Lower lobe of right lung (tissue), 2 donors: ENCODE measurements at regions not wholly inside any gene's neighbourhood (a gene's known extent, or its start where the extent isn't known, plus 50 kb on each side); places are given as distances from the start of the nearest gene placed in this dataset.
A peak's percentile ranks its signal among the peaks of the same experiment; 100 is the strongest.
"Not testable (repeated sequence)": the region's sequence is repeated elsewhere in the genome, so short reads cannot be mapped to it uniquely, and the experiment has no call there.

Source experiments
- ATAC-seq, 2 donors: fragments of 200-7000 bp; cut with Tn5 transposase; one replicate each; pipeline ENCODE4 v1.9.1; 2020 to 2022; ENCODE audit warnings: mild to moderate bottlenecking in 2 of 2, moderate library complexity in 2 of 2
- DNase-seq: peaks from one replicate; pipeline ENCODE4 v3.0.0-alpha.2; 2020
- H3K27ac ChIP-seq: fragments of 200-600 bp; one replicate; pipeline ENCODE4 v1.8.0; 2022
- H3K27me3 ChIP-seq: fragments of 200-600 bp; one replicate; pipeline ENCODE4 v1.8.0; 2022; ENCODE audit warnings: low read depth
- H3K36me3 ChIP-seq: fragments of 200-600 bp; one replicate; pipeline ENCODE4 v1.8.0; 2022; ENCODE audit warnings: mild to moderate bottlenecking
- H3K4me1 ChIP-seq: fragments of 200-600 bp; one replicate; pipeline ENCODE4 v1.8.0; 2022
- H3K4me3 ChIP-seq: fragments of 200-600 bp; one replicate; pipeline ENCODE4 v1.8.0; 2022; ENCODE audit warnings: mild to moderate bottlenecking
- H3K9me3 ChIP-seq: fragments of 200-600 bp; one replicate; pipeline ENCODE4 v1.8.0; 2022
- intact Hi-C: fragments of 100-400 bp; cut with DNase I; formaldehyde crosslinking; loops from one replicate; pipeline ENCODE4 v1.11.0; 2022
- TF ChIP-seq, protein P1 (sequence below): fragments of 200-600 bp; IDR thresholded peaks from one replicate; pipeline ENCODE4 v1.8.0; 2022; ENCODE audit warnings: antibody characterized with exemption, mild to moderate bottlenecking
- donor health status: DM: no; HTN: yes; CAD: no; lungs with severe emphysema.

DNA sequence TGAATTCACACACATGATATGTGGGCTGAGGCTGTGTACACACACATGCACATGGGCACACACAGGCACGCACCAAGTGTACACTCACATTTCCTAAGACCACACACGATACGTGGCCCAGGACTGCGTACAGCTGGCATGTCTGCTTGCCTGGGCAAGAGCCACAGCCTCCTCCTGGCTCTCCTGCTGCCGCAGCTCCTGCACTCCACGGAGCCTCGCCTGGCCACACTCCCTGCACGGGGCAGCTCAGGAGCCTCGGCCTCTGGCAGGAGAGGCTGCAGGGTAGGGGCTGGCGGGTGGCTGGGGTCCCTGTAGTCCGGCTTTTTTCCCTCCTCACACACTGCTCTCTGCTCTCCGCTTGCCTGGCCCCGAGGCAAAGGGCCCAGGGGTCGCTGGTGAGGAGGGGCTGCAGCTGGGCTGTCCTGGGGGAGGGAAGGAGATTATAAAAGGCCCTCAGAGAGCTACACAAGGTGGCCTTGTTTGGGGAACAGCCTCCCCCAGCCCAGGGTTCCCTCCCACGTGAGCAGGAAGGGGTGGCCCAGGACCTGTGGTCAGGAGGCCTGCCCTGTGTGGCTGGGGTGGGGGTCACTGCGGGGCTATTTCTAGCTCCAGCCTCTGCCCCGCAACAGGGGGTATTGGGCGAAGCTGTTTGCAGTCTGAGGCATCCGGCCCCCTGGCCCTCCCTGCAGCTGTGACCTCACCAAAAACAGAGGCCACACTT is 89.0 kb upstream of the SFSWAP start:
- no peaks in the 10 kb centered on the region for H3K36me3 ChIP-seq
- H3K27me3 ChIP-seq: peaks cover 21% of the 10 kb centered on the region
- peaks cover 5% of the 10 kb centered on the region for H3K4me1 ChIP-seq
- intact Hi-C loops: no loop called here
- no peak overlapping the region for H3K27ac ChIP-seq
- ATAC-seq: no peak
- H3K9me3 ChIP-seq: no peaks in the 10 kb centered on the region
- TF ChIP-seq, protein P1, sequence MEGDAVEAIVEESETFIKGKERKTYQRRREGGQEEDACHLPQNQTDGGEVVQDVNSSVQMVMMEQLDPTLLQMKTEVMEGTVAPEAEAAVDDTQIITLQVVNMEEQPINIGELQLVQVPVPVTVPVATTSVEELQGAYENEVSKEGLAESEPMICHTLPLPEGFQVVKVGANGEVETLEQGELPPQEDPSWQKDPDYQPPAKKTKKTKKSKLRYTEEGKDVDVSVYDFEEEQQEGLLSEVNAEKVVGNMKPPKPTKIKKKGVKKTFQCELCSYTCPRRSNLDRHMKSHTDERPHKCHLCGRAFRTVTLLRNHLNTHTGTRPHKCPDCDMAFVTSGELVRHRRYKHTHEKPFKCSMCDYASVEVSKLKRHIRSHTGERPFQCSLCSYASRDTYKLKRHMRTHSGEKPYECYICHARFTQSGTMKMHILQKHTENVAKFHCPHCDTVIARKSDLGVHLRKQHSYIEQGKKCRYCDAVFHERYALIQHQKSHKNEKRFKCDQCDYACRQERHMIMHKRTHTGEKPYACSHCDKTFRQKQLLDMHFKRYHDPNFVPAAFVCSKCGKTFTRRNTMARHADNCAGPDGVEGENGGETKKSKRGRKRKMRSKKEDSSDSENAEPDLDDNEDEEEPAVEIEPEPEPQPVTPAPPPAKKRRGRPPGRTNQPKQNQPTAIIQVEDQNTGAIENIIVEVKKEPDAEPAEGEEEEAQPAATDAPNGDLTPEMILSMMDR: no peak
- no peak for DNase-seq
- H3K4me3 ChIP-seq: no peak overlapping the region

DNA sequence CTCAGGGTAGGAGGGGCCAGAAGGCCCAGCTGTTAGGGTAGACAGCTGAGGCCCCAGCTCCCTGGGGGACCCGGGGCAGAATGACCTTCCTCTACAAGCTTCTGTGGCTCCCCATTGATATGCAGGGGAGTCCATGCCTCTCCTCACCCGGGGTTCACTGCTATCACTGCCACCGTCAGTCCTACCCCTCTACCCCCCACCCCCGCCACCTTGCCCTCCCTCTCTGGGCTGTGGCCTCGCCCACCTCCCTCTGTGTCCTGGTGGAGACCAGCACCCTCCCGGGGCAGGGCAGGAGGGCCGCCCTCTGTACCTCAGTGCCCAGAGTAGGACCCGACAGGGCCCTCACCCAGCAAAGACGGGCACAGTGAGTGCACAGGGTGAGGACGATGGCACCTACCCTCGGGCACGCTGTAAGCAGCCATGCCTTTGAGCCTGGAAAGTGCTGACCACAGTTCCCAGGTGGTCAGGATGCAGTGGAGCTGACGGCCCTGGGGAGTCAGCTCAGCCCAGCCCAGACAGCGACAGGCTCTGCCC is 88.4 kb upstream of the SFSWAP start:
- DNase-seq (no peak), ATAC-seq (no peak)
- Histone ChIP-seq H3K9me3 (no peaks in the 10 kb centered on the region), H3K27ac (no peak overlapping the region), H3K4me3 (no peak overlapping the region), H3K4me1 (peaks cover 5% of the 10 kb centered on the region), H3K27me3 (peaks cover 15% of the 10 kb centered on the region), H3K36me3 (no peaks in the 10 kb centered on the region)
- TF ChIP-seq, protein P1: no peak
- intact Hi-C loops: no loop called here

DNA sequence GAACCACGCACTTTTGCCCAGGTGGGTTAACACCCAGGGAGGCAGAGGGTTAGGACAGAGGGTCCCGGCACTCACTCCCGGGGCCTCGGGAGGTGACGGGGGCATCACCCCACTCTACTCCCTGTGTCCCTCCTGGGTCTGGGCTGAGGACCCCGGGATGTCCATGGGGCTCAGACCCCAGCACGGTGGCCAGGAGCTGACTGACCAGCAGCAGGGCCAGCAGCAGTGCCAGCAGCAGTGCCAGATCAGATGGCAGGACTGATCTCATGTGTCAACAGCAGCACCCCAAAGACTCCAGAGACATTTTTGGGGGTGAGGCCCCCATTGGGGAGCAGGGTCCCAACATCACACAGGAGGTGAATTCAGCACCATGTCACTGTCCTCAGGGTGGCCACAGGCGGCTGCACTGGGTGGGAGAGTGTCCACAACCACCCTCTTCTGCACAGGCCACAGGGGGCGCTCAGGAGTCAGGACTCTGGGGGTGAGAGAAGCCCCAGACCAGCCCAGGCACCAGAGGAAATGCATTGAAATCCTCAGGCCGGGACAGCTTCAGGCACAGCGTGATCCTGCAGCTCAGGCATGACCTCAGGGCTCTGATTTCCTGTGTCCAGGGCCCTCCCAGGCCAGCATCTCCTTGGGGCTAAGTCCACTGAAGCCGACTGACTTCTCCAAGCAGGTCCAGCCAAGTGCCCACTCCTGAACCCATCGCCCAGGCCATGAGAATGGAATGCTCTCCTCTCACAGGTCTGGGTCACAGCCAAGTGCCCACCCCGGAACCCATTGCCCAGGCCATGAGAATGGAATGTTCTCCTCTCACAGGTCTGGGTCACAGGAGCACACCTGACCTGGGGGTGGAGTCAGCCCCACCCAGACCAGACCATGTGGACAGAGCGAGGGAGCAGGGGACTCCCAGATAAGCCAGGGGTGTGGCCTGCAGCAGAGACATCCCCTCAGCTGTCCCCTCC is 87.2 kb upstream of the SFSWAP start:
- DNase-seq, H3K36me3 ChIP-seq, H3K9me3 ChIP-seq, intact Hi-C loops, H3K4me1 ChIP-seq, H3K4me3 ChIP-seq, H3K27ac ChIP-seq: not testable (repeated sequence)
- peak; percentile 34 to 42 for ATAC-seq
- peaks cover 23% of the 10 kb centered on the region for H3K27me3 ChIP-seq

DNA sequence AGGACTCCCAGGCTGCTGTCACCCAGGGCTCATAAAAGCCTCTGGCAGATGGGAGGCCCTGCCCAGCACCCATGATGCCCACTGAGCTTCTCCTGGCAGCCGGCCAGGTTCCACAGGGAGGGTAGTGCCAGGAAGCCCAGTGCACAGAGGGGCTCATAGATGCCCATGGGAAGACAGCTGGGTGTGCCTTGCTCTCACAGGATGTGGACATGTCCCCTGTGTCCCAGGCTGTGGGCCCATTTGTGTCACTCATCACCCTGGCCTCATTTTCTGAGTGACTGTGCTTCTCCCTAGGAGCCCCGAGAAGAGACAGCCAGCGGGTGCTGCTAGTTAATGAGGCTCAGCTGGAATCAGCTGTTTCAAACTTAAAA is 86.5 kb upstream of the SFSWAP start:
- H3K9me3 ChIP-seq, H3K36me3 ChIP-seq, DNase-seq, H3K27ac ChIP-seq, intact Hi-C loops, H3K4me3 ChIP-seq, H3K4me1 ChIP-seq: not testable (repeated sequence)
- peak; percentile 29 to 44 for ATAC-seq
- H3K27me3 ChIP-seq: peaks cover 30% of the 10 kb centered on the region

DNA sequence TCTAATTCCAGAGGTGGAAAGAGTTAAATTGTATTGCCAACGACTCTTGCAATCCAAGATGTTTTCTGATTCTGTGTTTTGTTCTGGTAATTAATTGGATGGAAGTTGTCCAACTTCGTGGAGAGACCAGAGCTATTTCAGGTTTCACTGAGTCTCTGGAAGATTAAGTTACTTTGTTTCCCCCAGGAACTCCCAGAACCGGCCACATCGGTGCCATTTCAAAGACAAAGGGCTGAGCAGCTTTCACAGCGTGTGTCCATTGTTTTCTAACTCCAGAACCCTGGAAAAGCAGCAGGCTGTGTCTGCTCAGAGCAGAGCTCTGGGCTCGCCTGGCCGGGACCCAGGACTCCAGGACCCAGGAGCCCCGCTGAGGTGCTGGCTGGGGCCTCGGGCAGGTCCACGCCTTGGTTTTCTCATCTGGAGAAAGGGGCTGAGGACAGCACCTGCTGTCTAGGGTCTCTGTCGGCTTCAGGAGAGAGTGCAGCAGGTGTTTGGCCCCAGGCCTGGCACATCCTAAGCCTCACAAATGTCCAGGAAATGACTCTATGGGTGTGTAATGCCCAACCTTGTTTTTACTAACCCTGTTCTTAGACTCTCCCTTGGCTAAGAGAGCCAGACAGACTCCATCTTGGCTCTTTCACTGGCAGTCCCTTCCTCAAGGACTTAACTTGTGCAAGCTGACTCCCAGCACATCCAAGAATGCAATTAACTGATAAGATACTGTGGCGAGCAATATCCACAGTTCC is 86.0 kb upstream of the SFSWAP start:
- ATAC-seq, H3K9me3 ChIP-seq, H3K4me1 ChIP-seq, intact Hi-C loops, DNase-seq, H3K4me3 ChIP-seq, H3K27ac ChIP-seq, H3K36me3 ChIP-seq: not testable (repeated sequence)
- peaks cover 30% of the 10 kb centered on the region for H3K27me3 ChIP-seq

DNA sequence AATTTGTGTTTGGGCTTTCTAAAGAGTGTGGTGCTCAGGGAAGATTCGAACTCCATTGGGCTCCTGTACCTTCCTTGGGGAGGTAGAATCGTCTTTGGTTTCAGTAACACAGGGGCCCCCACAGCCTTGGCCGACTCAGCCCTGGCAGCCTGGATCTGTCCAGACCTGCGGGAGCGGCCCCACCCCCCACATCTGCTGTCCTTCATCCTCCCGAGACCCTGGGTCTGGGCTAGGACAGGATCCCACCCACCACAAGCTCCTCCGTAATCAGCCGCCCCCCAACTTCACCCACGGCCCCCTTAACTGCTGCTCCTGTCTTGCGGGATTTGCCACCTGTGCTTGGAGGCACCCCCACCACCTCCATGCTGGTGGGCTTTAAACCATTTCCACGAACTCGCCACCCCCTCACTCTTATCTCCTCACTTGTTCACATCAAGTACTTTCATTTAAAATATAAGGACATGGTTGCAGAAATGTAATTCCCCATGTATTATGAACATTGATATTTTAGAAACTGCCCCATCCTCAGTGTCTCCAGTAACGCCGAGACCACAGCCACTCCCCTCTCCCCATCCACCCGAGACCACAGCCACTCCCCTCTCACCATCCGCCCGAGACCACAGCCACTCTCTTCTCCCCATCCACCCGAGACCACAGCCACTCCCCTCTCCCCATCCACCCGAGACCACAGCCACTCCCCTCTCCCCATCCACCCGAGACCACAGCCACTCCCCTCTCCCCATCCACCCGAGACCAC is 84.7 kb upstream of the SFSWAP start:
- H3K36me3 ChIP-seq: not testable (repeated sequence)

DNA sequence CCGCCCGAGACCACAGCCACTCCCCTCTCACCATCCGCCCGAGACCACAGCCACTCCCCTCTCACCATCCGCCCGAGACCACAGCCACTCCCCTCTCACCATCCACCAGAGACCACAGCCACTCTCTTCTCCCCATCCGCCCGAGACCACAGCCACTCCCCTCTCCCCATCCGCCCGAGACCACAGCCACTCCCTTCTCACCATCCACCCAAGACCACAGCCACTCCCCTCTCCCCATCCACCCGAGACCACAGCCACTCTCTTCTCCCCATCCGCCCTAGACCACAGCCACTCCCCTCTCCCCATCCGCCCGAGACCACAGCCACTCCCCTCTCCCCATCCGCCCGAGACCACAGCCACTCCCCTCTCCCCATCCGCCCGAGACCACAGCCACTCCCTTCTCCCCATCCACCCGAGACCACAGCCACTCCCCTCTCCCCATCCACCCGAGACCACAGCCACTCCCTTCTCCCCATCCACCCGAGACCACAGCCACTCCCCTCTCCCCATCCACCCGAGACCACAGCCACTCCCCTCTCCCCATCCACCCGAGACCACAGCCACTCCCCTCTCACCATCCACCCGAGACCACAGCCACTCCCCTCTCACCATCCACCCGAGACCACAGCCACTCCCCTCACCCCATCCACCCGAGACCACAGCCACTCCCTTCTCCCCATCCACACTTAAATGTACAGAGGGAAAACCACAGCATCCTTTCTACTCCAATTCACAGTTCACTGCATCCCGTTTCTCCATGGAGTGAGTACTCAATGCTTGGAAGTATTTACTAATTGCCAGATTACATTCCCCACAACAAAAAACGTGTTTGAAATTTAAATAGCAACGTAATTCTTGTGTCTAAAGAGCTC is 83.5 kb upstream of the SFSWAP start:
- H3K9me3 ChIP-seq, H3K27ac ChIP-seq, H3K4me1 ChIP-seq, H3K4me3 ChIP-seq, DNase-seq, H3K36me3 ChIP-seq, ATAC-seq, intact Hi-C loops: not testable (repeated sequence)
- H3K27me3 ChIP-seq: peaks cover 22% of the 10 kb centered on the region

More for the DNA sequence above, 84.7 kb upstream of the SFSWAP start:
- H3K4me3 ChIP-seq, ATAC-seq, intact Hi-C loops, H3K4me1 ChIP-seq, H3K27ac ChIP-seq, DNase-seq, H3K9me3 ChIP-seq: not testable (repeated sequence)
- H3K27me3 ChIP-seq: peaks cover 30% of the 10 kb centered on the region
